Rectal smooth muscle tissue (tissue), 1 donor: ENCODE measurements at regions not wholly inside any gene's neighbourhood (a gene's known extent, or its start where the extent isn't known, plus 50 kb on each side); places are given as distances from the start of the nearest gene placed in this dataset.

Source experiments
- H3K27ac ChIP-seq: one replicate; pipeline ENCODE4 v1.7.0; 2013; ENCODE audit warnings: low read depth, low read length, inconsistent platforms
- H3K27me3 ChIP-seq: one replicate; pipeline ENCODE4 v1.7.0; 2013; ENCODE audit warnings: low read length; ENCODE audit not compliant: control insufficient read depth, insufficient read depth
- H3K36me3 ChIP-seq: one replicate; pipeline ENCODE4 v1.7.0; 2013; ENCODE audit warnings: low read length; ENCODE audit not compliant: control insufficient read depth, insufficient read depth
- H3K4me1 ChIP-seq: one replicate; pipeline ENCODE4 v1.7.0; 2013; ENCODE audit warnings: low read length; ENCODE audit not compliant: control insufficient read depth, insufficient read depth
- H3K4me3 ChIP-seq: one replicate; pipeline ENCODE4 v1.7.0; 2013; ENCODE audit warnings: low read length
- H3K9ac ChIP-seq: one replicate; pipeline ENCODE4 v1.7.0; 2013; ENCODE audit warnings: low read length

GRCh38 chr9:126017758-126018157, 270.6 kb downstream of the PBX3 start:
- H3K36me3 ChIP-seq = no peaks in the 10 kb centered on the region
- H3K4me1 ChIP-seq = no peaks in the 10 kb centered on the region
- no peak overlapping the region for H3K9ac ChIP-seq
- no peaks in the 10 kb centered on the region for H3K27me3 ChIP-seq
- H3K27ac ChIP-seq = no peak overlapping the region
- no peak overlapping the region for H3K4me3 ChIP-seq

- H3K27me3 ChIP-seq = no peaks in the 10 kb centered on the region
These were observed 273.7 kb downstream of the PBX3 start for GRCh38 chr9:126020836-126021235.

GRCh38 chr9:126023962-126024361, 276.8 kb downstream of the PBX3 start:
- Histone ChIP-seq H3K27ac (no peak overlapping the region), H3K27me3 (no peaks in the 10 kb centered on the region), H3K4me1 (no peaks in the 10 kb centered on the region), H3K9ac (no peak overlapping the region), H3K4me3 (no peak overlapping the region), H3K36me3 (no peaks in the 10 kb centered on the region)

More at GRCh38 chr9:126020836-126021235, 273.7 kb downstream of the PBX3 start:
- Histone ChIP-seq H3K4me1 (no peaks in the 10 kb centered on the region), H3K36me3 (no peaks in the 10 kb centered on the region), H3K27ac (no peak overlapping the region), H3K9ac (no peak overlapping the region), H3K4me3 (no peak overlapping the region)

- H3K4me3 ChIP-seq = no peak overlapping the region
- H3K27ac ChIP-seq = no peak overlapping the region
- no peak overlapping the region for H3K9ac ChIP-seq
- no peaks in the 10 kb centered on the region for H3K36me3 ChIP-seq
- no peaks in the 10 kb centered on the region for H3K4me1 ChIP-seq
- no peaks in the 10 kb centered on the region for H3K27me3 ChIP-seq
These were observed 277.5 kb downstream of the PBX3 start for GRCh38 chr9:126024581-126025230.

- Histone ChIP-seq H3K36me3 (no peaks in the 10 kb centered on the region), H3K27me3 (no peaks in the 10 kb centered on the region), H3K4me1 (no peaks in the 10 kb centered on the region), H3K9ac (no peak overlapping the region), H3K27ac (no peak overlapping the region), H3K4me3 (no peak overlapping the region)
These were observed 278.8 kb downstream of the PBX3 start for GRCh38 chr9:126025991-126026390.

- no peaks in the 10 kb centered on the region for H3K36me3 ChIP-seq
- H3K9ac ChIP-seq = no peak overlapping the region
- no peaks in the 10 kb centered on the region for H3K27me3 ChIP-seq
- H3K4me1 ChIP-seq = no peaks in the 10 kb centered on the region
- H3K27ac ChIP-seq = no peak overlapping the region
- H3K4me3 ChIP-seq = no peak overlapping the region
These were observed 280.4 kb downstream of the PBX3 start for GRCh38 chr9:126027566-126027965.

- no peaks in the 10 kb centered on the region for H3K4me1 ChIP-seq
These were observed 281.6 kb downstream of the PBX3 start for GRCh38 chr9:126028746-126029145.

GRCh38 chr9:126030716-126031115, 283.5 kb downstream of the PBX3 start:
- H3K27me3 ChIP-seq = no peaks in the 10 kb centered on the region
- H3K4me1 ChIP-seq = no peaks in the 10 kb centered on the region
- no peak overlapping the region for H3K4me3 ChIP-seq
- no peak overlapping the region for H3K9ac ChIP-seq
- H3K36me3 ChIP-seq = no peaks in the 10 kb centered on the region
- H3K27ac ChIP-seq = no peak overlapping the region

More at GRCh38 chr9:126028746-126029145, 281.6 kb downstream of the PBX3 start:
- Histone ChIP-seq H3K27me3 (no peaks in the 10 kb centered on the region), H3K27ac (no peak overlapping the region), H3K36me3 (no peaks in the 10 kb centered on the region), H3K9ac (no peak overlapping the region), H3K4me3 (no peak overlapping the region)

GRCh38 chr9:126031116-126031515, 283.9 kb downstream of the PBX3 start:
- Histone ChIP-seq H3K27ac (no peak overlapping the region), H3K27me3 (no peaks in the 10 kb centered on the region), H3K36me3 (no peaks in the 10 kb centered on the region), H3K4me1 (no peaks in the 10 kb centered on the region), H3K9ac (no peak overlapping the region), H3K4me3 (no peak overlapping the region)

GRCh38 chr9:126032135-126032534, 285.0 kb downstream of the PBX3 start:
- Histone ChIP-seq H3K27ac (no peak overlapping the region), H3K27me3 (no peaks in the 10 kb centered on the region), H3K9ac (no peak overlapping the region), H3K4me1 (no peaks in the 10 kb centered on the region), H3K36me3 (no peaks in the 10 kb centered on the region), H3K4me3 (no peak overlapping the region)

- H3K4me1 ChIP-seq = no peaks in the 10 kb centered on the region
- no peak overlapping the region for H3K27ac ChIP-seq
- no peaks in the 10 kb centered on the region for H3K36me3 ChIP-seq
- no peak overlapping the region for H3K9ac ChIP-seq
- H3K27me3 ChIP-seq = no peaks in the 10 kb centered on the region
- no peak overlapping the region for H3K4me3 ChIP-seq
These were observed 286.1 kb downstream of the PBX3 start for GRCh38 chr9:126033318-126033717.

- H3K36me3 ChIP-seq = no peaks in the 10 kb centered on the region
- H3K4me3 ChIP-seq = no peak overlapping the region
- H3K27me3 ChIP-seq = no peaks in the 10 kb centered on the region
- no peaks in the 10 kb centered on the region for H3K4me1 ChIP-seq
- no peak overlapping the region for H3K9ac ChIP-seq
- H3K27ac ChIP-seq = no peak overlapping the region
These were observed 286.8 kb downstream of the PBX3 start for GRCh38 chr9:126033956-126034355.

GRCh38 chr9:126036881-126037291, 289.7 kb downstream of the PBX3 start:
- Histone ChIP-seq H3K27me3 (no peaks in the 10 kb centered on the region), H3K4me3 (no peak overlapping the region), H3K4me1 (no peaks in the 10 kb centered on the region), H3K36me3 (no peaks in the 10 kb centered on the region), H3K9ac (no peak overlapping the region), H3K27ac (no peak overlapping the region)
